ENCODE measurements at regions not wholly inside any gene's neighbourhood (a gene's known extent, or its start where the extent isn't known, plus 50 kb on each side); places are given as distances from the start of the nearest gene placed in this dataset.

DNA sequence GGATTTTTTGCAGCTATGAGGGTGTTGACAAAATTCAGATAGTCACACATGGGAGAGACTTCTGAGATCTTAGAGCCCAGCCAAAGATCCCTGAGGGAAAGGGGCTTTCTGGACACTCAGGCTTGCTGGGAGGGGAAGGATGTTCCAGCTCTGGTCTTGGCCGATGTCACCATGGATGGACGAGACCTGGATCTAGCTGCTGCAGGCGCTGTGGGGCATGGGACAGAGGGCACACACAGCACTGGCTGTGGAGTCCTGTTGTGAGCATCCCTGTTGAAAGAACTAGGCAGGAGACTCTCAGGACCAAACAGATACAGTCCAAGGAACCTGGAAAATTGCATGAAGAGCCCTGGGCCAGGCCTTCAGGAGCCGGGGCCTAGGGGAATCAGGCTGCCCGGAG is 80.1 kb upstream of the SDK2 start:
- Histone ChIP-seq H3K4me3 (replicated peaks in 1 of 3; ENCODE audit: insufficient read depth in 1 of 3, low read depth in 2 of 3, low read length in 3 of 3) (no peak overlapping the region), H3K9ac (ENCODE audit: insufficient read depth, low read depth, low read length) (no peak overlapping the region), H3K36me3 (replicated peaks in 1 of 2; ENCODE audit: control insufficient read depth in 1 of 2, insufficient read depth in 2 of 2, low read length in 2 of 2) (no peaks in the 10 kb centered on the region), H3K27ac (ENCODE audit: extremely low read length, insufficient read depth, low read length) (no peak overlapping the region), H3K27me3 (ENCODE audit: control insufficient read depth in 1 of 2, insufficient read depth in 2 of 2, low read length in 2 of 2) (peaks cover 8 to 61% of the 10 kb centered on the region in 2 experiments), H3K9me3 (ENCODE audit: low read length) (no peaks in the 10 kb centered on the region), H3K4me2 (ENCODE audit: low read depth, low read length) (no peak overlapping the region), H3K79me2 (ENCODE audit: insufficient read depth, low read length) (no peaks in the 10 kb centered on the region), H2AFZ (ENCODE audit: low read length) (no peak overlapping the region), H4K20me1 (ENCODE audit: insufficient read depth, low read length) (no peaks in the 10 kb centered on the region), H3K4me1 (ENCODE audit: insufficient read depth, low read length) (peaks cover 13% of the 10 kb centered on the region)
- FAIRE-seq (no peak), ATAC-seq (no peak), DNase-seq (ENCODE audit: low spot score) (no peak)
- ChIA-PET CTCF (ENCODE audit: low intra/inter-chr PET ratio, low total read pairs) (no interaction called here), POLR2A (no interaction called here)
- TF ChIP-seq, protein P1, sequence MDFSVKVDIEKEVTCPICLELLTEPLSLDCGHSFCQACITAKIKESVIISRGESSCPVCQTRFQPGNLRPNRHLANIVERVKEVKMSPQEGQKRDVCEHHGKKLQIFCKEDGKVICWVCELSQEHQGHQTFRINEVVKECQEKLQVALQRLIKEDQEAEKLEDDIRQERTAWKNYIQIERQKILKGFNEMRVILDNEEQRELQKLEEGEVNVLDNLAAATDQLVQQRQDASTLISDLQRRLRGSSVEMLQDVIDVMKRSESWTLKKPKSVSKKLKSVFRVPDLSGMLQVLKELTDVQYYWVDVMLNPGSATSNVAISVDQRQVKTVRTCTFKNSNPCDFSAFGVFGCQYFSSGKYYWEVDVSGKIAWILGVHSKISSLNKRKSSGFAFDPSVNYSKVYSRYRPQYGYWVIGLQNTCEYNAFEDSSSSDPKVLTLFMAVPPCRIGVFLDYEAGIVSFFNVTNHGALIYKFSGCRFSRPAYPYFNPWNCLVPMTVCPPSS (IDR thresholded peaks at IDR 0.05): no peak
- TF ChIP-seq, protein P2, sequence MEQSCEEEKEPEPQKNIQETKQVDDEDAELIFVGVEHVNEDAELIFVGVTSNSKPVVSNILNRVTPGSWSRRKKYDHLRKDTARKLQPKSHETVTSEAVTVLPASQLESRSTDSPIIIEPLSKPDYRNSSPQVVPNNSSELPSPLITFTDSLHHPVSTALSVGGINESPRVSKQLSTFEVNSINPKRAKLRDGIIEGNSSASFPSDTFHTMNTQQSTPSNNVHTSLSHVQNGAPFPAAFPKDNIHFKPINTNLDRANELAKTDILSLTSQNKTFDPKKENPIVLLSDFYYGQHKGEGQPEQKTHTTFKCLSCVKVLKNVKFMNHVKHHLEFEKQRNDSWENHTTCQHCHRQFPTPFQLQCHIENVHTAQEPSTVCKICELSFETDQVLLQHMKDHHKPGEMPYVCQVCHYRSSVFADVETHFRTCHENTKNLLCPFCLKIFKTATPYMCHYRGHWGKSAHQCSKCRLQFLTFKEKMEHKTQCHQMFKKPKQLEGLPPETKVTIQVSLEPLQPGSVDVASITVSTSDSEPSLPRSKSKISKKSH (CRISPR knock-in tag; IDR thresholded peaks at IDR 0.05; ENCODE audit: borderline replicate concordance): no peak
- TF ChIP-seq, protein P3, sequence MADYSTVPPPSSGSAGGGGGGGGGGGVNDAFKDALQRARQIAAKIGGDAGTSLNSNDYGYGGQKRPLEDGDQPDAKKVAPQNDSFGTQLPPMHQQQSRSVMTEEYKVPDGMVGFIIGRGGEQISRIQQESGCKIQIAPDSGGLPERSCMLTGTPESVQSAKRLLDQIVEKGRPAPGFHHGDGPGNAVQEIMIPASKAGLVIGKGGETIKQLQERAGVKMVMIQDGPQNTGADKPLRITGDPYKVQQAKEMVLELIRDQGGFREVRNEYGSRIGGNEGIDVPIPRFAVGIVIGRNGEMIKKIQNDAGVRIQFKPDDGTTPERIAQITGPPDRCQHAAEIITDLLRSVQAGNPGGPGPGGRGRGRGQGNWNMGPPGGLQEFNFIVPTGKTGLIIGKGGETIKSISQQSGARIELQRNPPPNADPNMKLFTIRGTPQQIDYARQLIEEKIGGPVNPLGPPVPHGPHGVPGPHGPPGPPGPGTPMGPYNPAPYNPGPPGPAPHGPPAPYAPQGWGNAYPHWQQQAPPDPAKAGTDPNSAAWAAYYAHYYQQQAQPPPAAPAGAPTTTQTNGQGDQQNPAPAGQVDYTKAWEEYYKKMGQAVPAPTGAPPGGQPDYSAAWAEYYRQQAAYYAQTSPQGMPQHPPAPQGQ (CRISPR knock-in tag; IDR thresholded peaks at IDR 0.05; ENCODE audit: borderline replicate concordance): no peak
- TF ChIP-seq ZNF605 (CRISPR knock-in tag; IDR thresholded peaks at IDR 0.05): no peak
- no peak for TF ChIP-seq RFX1 (IDR thresholded peaks at IDR 0.05)
- no peak for TF ChIP-seq YY1 (IDR thresholded peaks at IDR 0.05; ENCODE audit: insufficient read depth, insufficient replicate concordance, low read depth, low read length)
- TF ChIP-seq, protein P4, sequence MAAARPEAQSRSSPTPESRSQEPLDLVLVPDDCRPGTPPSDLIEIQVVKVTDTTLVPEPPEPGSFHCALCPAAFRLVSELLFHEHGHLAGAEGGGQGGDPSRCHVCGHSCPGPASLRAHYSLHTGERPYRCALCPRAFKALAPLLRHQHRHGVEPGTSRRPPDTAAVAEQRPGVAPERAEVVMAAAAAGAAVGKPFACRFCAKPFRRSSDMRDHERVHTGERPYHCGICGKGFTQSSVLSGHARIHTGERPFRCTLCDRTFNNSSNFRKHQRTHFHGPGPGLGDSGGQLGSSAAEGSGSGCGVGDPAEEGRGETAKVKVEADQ (CRISPR knock-in tag; IDR thresholded peaks at IDR 0.05; ENCODE audit: borderline replicate concordance): no peak
- TF ChIP-seq ZFY (CRISPR knock-in tag; IDR thresholded peaks at IDR 0.05): no peak
- TF ChIP-seq ZNF567 (CRISPR knock-in tag; IDR thresholded peaks at IDR 0.05; ENCODE audit: borderline replicate concordance): no peak
- TF ChIP-seq HOXA7 (CRISPR knock-in tag; IDR thresholded peaks at IDR 0.05): no peak
- no peak for TF ChIP-seq SALL1 (CRISPR knock-in tag; IDR thresholded peaks at IDR 0.05)
- TF ChIP-seq SP1 (IDR thresholded peaks at IDR 0.05): no peak
- no peak for TF ChIP-seq SP1 (CRISPR knock-in tag; IDR thresholded peaks at IDR 0.05)
- TF ChIP-seq REPIN1 (CRISPR knock-in tag; IDR thresholded peaks at IDR 0.05; ENCODE audit: borderline replicate concordance, low read depth): no peak
- no peak for TF ChIP-seq ZNF790 (CRISPR knock-in tag; IDR thresholded peaks at IDR 0.05; ENCODE audit: borderline replicate concordance)
- no peak for TF ChIP-seq ZNF878 (CRISPR knock-in tag; IDR thresholded peaks at IDR 0.05)
- TF ChIP-seq ETV6 (CRISPR knock-in tag; conservative IDR thresholded peaks at IDR 0.05): no peak
- TF ChIP-seq ZNF792 (CRISPR knock-in tag; IDR thresholded peaks at IDR 0.05): no peak
- TF ChIP-seq SIN3B (IDR thresholded peaks at IDR 0.05; ENCODE audit: low read length): no peak
- no peak for TF ChIP-seq ZBTB1 (CRISPR knock-in tag; IDR thresholded peaks at IDR 0.05; ENCODE audit: borderline replicate concordance)
- BruUV-seq (replicated peaks): no TSS peak
- intact Hi-C loops (cut with micrococcal nuclease; ENCODE audit: unreplicated experiment): no loop called here
- 13% methylated on average over 5 of the region's 5 CpGs for WGBS (ENCODE audit: low lambda C conversion rate)
- in situ Hi-C loops (cut with HindIII; ENCODE audit: extremely low pct_ligation_motif_present, low pct_unique_long_range_greater_than_20kb): no loop called here

All from HepG2 (cell line).